HL-60 (cell line): ENCODE measurements at regions not wholly inside any gene's neighbourhood (a gene's known extent, or its start where the extent isn't known, plus 50 kb on each side); places are given as distances from the start of the nearest gene placed in this dataset.

Source experiments
- DNase-seq, 2 experiments: peaks; one replicate each; pipeline ENCODE4 v3.0.0-alpha.2; 2010 to 2020; ENCODE audit warnings: low read depth in 1 of 2, low spot score in 1 of 2
- H3K27ac ChIP-seq: fragments of 250-450 bp; sonication (Bioruptor Pico); replicated peaks from 2 replicates; pipeline ENCODE4 v1.5.1; 2020; ENCODE audit warnings: mild to moderate bottlenecking, moderate library complexity
- H3K27me3 ChIP-seq: fragments of 250-450 bp; sonication (Bioruptor Pico); 2 replicates; pipeline ENCODE4 v1.5.1; 2021; ENCODE audit warnings: mild to moderate bottlenecking, moderate library complexity; ENCODE audit not compliant: insufficient read depth, poor library complexity, severe bottlenecking
- H3K4me3 ChIP-seq: replicated peaks from 2 replicates; pipeline ENCODE4 v1.5.1; 2011; ENCODE audit warnings: mild to moderate bottlenecking, control low read depth, low read length; ENCODE audit not compliant: insufficient read depth
- CTCF ChIP-seq: IDR thresholded peaks from one replicate; pipeline ENCODE4 v1.5.1; 2011; ENCODE audit warnings: low read length, control low read depth, inconsistent platforms; ENCODE audit not compliant: insufficient read depth
- GABPA ChIP-seq: IDR thresholded peaks from 2 replicates; pipeline ENCODE4 v1.6.1; 2012; ENCODE audit warnings: low read depth
- POLR2AphosphoS5 ChIP-seq: IDR thresholded peaks from 2 replicates; pipeline ENCODE4 v1.6.1; 2012; ENCODE audit warnings: low read depth
- REST ChIP-seq: IDR thresholded peaks from 2 replicates; pipeline ENCODE4 v1.6.1; 2012; ENCODE audit warnings: low read depth; ENCODE audit not compliant: insufficient replicate concordance
- SPI1 ChIP-seq: IDR thresholded peaks from 2 replicates; pipeline ENCODE4 v1.6.1; 2012; ENCODE audit warnings: low read depth, mild to moderate bottlenecking, borderline replicate concordance

- H3K27ac ChIP-seq = no peak overlapping the region
- no peak for DNase-seq
- no peak for TF ChIP-seq POLR2AphosphoS5
- H3K27me3 ChIP-seq = no peaks in the 10 kb centered on the region
- no peak overlapping the region for H3K4me3 ChIP-seq
Measured at GRCh38 chr13:32857077-32857476, 159.1 kb upstream of the KL start.

- no peak for TF ChIP-seq REST
- TF ChIP-seq SPI1 = no peak
- TF ChIP-seq GABPA = no peak
- TF ChIP-seq POLR2AphosphoS5 = no peak
- TF ChIP-seq CTCF = no peak
Measured at GRCh38 chr13:32857689-32858088, 158.5 kb upstream of the KL start.

GRCh38 chr13:32859707-32860292 lies 156.4 kb upstream of the KL start:
- no peak overlapping the region for H3K4me3 ChIP-seq
- H3K27ac ChIP-seq = no peak overlapping the region
- TF ChIP-seq CTCF = no peak
- TF ChIP-seq REST = no peak
- TF ChIP-seq POLR2AphosphoS5 = no peak
- no peak for TF ChIP-seq GABPA
- TF ChIP-seq SPI1 = no peak
- H3K27me3 ChIP-seq = no peaks in the 10 kb centered on the region
- no peak for DNase-seq

More at GRCh38 chr13:32857689-32858088, 158.5 kb upstream of the KL start:
- no peak for DNase-seq
- Histone ChIP-seq H3K27me3 (no peaks in the 10 kb centered on the region), H3K4me3 (no peak overlapping the region), H3K27ac (no peak overlapping the region)

- Histone ChIP-seq H3K4me3 (no peak overlapping the region), H3K27ac (no peak overlapping the region), H3K27me3 (no peaks in the 10 kb centered on the region)
- TF ChIP-seq CTCF = no peak
- no peak for TF ChIP-seq SPI1
- TF ChIP-seq REST = no peak
- no peak for TF ChIP-seq GABPA
- no peak for TF ChIP-seq POLR2AphosphoS5
- no peak for DNase-seq
Measured at GRCh38 chr13:32861304-32861703, 154.9 kb upstream of the KL start.
